ENCODE measurements at regions not wholly inside any gene's neighbourhood (a gene's known extent, or its start where the extent isn't known, plus 50 kb on each side); places are given as distances from the start of the nearest gene placed in this dataset.

DNA sequence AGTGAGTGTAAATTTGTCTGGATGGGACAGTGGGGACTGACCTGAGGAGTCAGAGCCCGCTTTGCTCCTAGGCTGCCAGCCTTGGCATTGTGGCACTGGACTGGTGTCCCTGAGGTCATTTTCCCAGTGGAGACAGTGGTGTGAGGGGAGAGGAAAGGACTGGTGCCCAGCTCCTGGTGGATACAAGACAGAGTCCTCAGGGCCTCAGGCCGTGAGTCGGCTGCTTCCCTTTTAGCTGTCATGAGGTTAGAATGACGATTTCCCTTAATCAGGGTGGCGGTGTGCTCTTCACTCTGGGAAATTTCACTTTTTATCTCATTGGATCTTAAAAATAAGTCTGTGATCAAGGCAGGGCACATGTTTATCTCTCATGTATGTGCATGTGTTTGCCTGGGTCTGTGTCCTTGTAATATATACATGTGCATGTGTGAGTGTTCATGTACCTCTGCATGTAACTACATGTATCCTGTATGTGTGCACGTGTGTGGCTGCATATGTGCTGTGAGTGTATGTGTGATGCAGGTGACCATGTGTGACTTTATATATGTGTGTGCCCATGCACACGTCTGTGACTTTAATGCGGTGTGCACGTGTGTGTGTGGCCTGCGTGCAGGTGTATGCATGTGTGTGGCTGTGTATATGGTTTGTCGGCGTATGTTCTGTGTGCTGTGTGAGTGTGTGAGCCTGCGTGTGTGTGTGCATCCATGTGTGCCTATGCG is 55.7 kb downstream of the GLI2 start:
- Mint-ChIP-seq H3K9me3 (ENCODE audit: low read depth) (no peaks in the 10 kb centered on the region), H3K36me3 (ENCODE audit: insufficient read depth) (no peaks in the 10 kb centered on the region), H3K4me1 (ENCODE audit: low read depth) (peaks cover 12% of the 10 kb centered on the region), H3K27ac (no peak overlapping the region), H3K27me3 (peaks cover 62% of the 10 kb centered on the region), H3K4me3 (ENCODE audit: low read depth) (no peak overlapping the region)
- TF ChIP-seq, protein P1, sequence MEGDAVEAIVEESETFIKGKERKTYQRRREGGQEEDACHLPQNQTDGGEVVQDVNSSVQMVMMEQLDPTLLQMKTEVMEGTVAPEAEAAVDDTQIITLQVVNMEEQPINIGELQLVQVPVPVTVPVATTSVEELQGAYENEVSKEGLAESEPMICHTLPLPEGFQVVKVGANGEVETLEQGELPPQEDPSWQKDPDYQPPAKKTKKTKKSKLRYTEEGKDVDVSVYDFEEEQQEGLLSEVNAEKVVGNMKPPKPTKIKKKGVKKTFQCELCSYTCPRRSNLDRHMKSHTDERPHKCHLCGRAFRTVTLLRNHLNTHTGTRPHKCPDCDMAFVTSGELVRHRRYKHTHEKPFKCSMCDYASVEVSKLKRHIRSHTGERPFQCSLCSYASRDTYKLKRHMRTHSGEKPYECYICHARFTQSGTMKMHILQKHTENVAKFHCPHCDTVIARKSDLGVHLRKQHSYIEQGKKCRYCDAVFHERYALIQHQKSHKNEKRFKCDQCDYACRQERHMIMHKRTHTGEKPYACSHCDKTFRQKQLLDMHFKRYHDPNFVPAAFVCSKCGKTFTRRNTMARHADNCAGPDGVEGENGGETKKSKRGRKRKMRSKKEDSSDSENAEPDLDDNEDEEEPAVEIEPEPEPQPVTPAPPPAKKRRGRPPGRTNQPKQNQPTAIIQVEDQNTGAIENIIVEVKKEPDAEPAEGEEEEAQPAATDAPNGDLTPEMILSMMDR (IDR thresholded peaks at IDR 0.05; ENCODE audit: unreplicated experiment): no peak
- no peak for DNase-seq (ENCODE audit: low spot score, unreplicated experiment)

DNA sequence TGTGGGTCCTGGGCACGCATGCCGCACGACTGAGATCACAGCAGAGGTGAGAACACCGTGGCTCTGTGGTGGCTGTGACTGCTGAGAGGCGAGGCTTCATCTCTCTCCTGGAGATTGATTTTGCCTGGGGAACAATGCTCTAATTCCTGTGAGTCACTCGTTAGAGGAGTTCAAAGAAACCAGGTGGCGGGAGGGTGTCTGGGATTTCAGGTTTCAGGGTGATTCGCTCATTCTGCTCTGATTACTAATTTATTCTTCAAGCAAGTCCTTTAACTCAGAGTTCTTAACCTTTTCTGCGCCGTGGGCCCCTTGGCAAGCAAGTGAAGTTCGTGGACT is 56.3 kb downstream of the GLI2 start:
- Mint-ChIP-seq H3K27me3 (peaks cover 63% of the 10 kb centered on the region), H3K4me1 (ENCODE audit: low read depth) (peaks cover 10% of the 10 kb centered on the region), H3K9me3 (ENCODE audit: low read depth) (no peaks in the 10 kb centered on the region), H3K27ac (peak overlapping the region; percentile 60), H3K4me3 (ENCODE audit: low read depth) (no peak overlapping the region), H3K36me3 (ENCODE audit: insufficient read depth) (no peaks in the 10 kb centered on the region)
- TF ChIP-seq, protein P1 (IDR thresholded peaks at IDR 0.05; ENCODE audit: unreplicated experiment): no peak
- DNase-seq (ENCODE audit: low spot score, unreplicated experiment): no peak

DNA sequence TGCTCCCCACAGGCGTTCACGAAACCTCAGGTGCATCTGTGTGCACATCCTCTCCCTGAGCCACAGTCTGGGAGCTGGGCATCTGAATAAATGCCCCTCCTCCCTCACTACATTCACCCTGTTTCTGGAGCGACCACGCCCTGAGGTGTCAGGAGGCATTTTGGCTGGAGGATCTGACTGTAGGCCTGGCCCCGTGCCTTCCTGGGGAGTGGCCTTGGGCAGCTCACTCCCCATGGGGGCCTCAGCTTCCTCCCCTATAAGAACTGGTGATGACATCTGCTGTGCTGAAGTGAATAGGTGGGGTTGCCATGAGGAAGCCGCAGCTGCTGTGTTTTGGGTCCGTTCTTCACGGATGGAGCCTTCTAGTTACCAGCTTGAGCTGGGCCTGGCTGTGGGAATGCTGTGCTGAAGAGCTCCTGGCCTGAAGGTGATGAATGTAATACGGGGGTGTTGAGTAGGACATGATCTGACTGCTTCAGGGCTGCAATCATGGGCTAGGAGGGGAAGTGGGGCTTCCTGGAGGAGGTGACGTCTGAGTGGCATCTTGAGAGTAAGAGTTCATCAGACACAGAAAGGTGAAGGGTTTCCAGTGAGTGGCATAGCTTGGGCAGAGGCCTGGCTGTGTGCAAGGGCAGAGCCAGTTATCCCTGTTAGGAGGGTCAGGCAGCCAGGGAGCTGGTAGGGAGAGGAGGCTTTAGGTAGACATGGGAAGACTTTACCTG is 58.2 kb downstream of the GLI2 start:
- Mint-ChIP-seq H3K36me3 (ENCODE audit: insufficient read depth) (no peaks in the 10 kb centered on the region), H3K27me3 (peaks cover 78% of the 10 kb centered on the region), H3K4me3 (ENCODE audit: low read depth) (no peak overlapping the region), H3K9me3 (ENCODE audit: low read depth) (no peaks in the 10 kb centered on the region), H3K4me1 (ENCODE audit: low read depth) (peaks cover 4% of the 10 kb centered on the region), H3K27ac (no peak overlapping the region)
- DNase-seq (ENCODE audit: low spot score, unreplicated experiment): no peak
- TF ChIP-seq, protein P1 (IDR thresholded peaks at IDR 0.05; ENCODE audit: unreplicated experiment): no peak

DNA sequence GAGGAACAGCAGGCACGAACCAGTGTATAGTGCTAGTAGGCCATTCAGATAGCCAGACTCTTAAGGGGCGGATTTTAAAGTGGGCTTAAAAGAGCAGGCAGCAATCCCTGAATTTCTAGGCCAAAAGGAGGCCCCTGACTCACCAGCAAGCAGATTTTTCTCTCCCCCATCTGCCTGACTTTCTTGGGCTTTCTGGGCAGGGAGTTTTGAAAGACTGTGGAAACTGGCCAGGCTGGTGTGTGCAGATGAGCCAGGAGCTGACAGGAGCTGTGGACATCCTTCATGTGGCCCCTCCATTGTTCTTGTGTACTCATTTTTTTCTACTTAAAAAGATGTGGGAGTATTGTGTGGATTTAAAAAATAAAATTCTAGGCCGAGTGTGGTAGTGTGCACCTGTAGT is 59.0 kb downstream of the GLI2 start:
- Mint-ChIP-seq H3K4me1 (ENCODE audit: low read depth) (peaks cover 4% of the 10 kb centered on the region), H3K36me3 (ENCODE audit: insufficient read depth) (no peaks in the 10 kb centered on the region), H3K27ac (no peak overlapping the region), H3K27me3 (peaks cover 78% of the 10 kb centered on the region), H3K9me3 (ENCODE audit: low read depth) (no peaks in the 10 kb centered on the region), H3K4me3 (ENCODE audit: low read depth) (no peak overlapping the region)
- TF ChIP-seq, protein P1 (IDR thresholded peaks at IDR 0.05; ENCODE audit: unreplicated experiment): no peak
- no peak for DNase-seq (ENCODE audit: low spot score, unreplicated experiment)

DNA sequence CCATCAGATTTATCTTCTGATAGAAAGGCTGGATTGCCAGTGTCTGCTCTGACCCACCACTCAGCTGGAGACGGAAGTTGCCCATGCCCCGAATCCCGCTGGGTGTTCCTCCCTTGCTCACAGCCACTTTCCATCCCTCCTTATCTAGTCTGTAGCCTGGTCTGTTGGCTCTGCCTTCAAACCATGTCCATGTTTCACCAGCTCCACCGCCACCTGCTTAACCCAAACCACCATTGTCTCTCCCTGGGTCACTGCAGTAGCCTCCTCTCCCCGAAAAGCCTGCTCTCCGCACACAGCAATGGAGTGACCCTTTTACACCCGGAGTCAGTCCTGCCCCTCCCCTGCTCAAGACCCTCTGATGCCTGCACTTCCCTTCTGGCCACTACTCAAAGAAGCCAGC is 60.4 kb downstream of the GLI2 start:
- peak overlapping the region; percentile 11 for H3K27ac Mint-ChIP-seq

More for the DNA sequence above, 60.4 kb downstream of the GLI2 start:
- Mint-ChIP-seq H3K4me1 (ENCODE audit: low read depth) (peaks cover 4% of the 10 kb centered on the region), H3K9me3 (ENCODE audit: low read depth) (no peaks in the 10 kb centered on the region), H3K36me3 (ENCODE audit: insufficient read depth) (no peaks in the 10 kb centered on the region), H3K4me3 (ENCODE audit: low read depth) (no peak overlapping the region), H3K27me3 (peaks cover 76% of the 10 kb centered on the region)
- no peak for DNase-seq (ENCODE audit: low spot score, unreplicated experiment)
- TF ChIP-seq, protein P1 (IDR thresholded peaks at IDR 0.05; ENCODE audit: unreplicated experiment): no peak
